ENCODE measurements at regions not wholly inside any gene's neighbourhood (a gene's known extent, or its start where the extent isn't known, plus 50 kb on each side); places are given as distances from the start of the nearest gene placed in this dataset.

- TF ChIP-seq CTCF (IDR thresholded peaks at IDR 0.05; ENCODE audit: poor library complexity) (no peak), EZH2 (IDR thresholded peaks at IDR 0.05; ENCODE audit: borderline replicate concordance) (no peak)
Observed at GRCh38 chr14:66341239-66341638, 144.9 kb upstream of the CCDC196 start.

Data from hepatocyte (in vitro differentiated cells).